SK-N-SH treated with all-trans-retinoic acid at 6 μM for 48 hours (cell line): ENCODE measurements at regions not wholly inside any gene's neighbourhood (a gene's known extent, or its start where the extent isn't known, plus 50 kb on each side); places are given as distances from the start of the nearest gene placed in this dataset.

Source experiments
- ATAC-seq: fragments of 200-7000 bp; cut with Tn5 transposase; 3 replicates; pipeline ENCODE4 v1.9.1; 2020; ENCODE audit warnings: mild to moderate bottlenecking, moderate library complexity
- ARNTL ChIP-seq: fragments of 450-650 bp; formaldehyde crosslinking; IDR thresholded peaks from 2 replicates; pipeline ENCODE4 v1.5.0; 2020; ENCODE audit warnings: low read depth, mild to moderate bottlenecking, moderate library complexity, borderline replicate concordance
- BACH2 ChIP-seq: fragments of 250-450 bp; sonication (Bioruptor Pico); IDR thresholded peaks from 2 replicates; pipeline ENCODE4 v1.9.0; 2021; ENCODE audit warnings: mild to moderate bottlenecking, borderline replicate concordance
- CSDC2 ChIP-seq: fragments of 250-450 bp; sonication (Bioruptor Pico); IDR thresholded peaks from 2 replicates; pipeline ENCODE4 v1.5.0; 2020; ENCODE audit warnings: mild to moderate bottlenecking, moderate library complexity
- ESRRG ChIP-seq: fragments of 250-450 bp; sonication (Bioruptor Pico); IDR thresholded peaks from 2 replicates; pipeline ENCODE4 v1.6.1; 2021; ENCODE audit warnings: mild to moderate bottlenecking
- GLIS3 ChIP-seq: fragments of 250-450 bp; sonication (Bioruptor Pico); IDR thresholded peaks from 2 replicates; pipeline ENCODE4 v1.5.0; 2020; ENCODE audit warnings: mild to moderate bottlenecking, moderate library complexity
- ISL1 ChIP-seq: fragments of 250-450 bp; sonication (Bioruptor Pico); IDR thresholded peaks from 2 replicates; pipeline ENCODE4 v2.1.2; 2022; ENCODE audit warnings: mild to moderate bottlenecking, moderate library complexity
- PATZ1 ChIP-seq: fragments of 250-450 bp; sonication (Bioruptor Pico); IDR thresholded peaks from 2 replicates; pipeline ENCODE4 v1.8.0; 2020; ENCODE audit warnings: mild to moderate bottlenecking, moderate library complexity, borderline replicate concordance
- POU6F1 ChIP-seq: fragments of 250-450 bp; sonication (Bioruptor Pico); IDR thresholded peaks from 2 replicates; pipeline ENCODE4 v1.8.0; 2021; ENCODE audit warnings: low read depth, mild to moderate bottlenecking, moderate library complexity, borderline replicate concordance
- PPARA ChIP-seq: fragments of 250-450 bp; sonication (Bioruptor Pico); IDR thresholded peaks from 2 replicates; pipeline ENCODE4 v1.5.0; 2020; ENCODE audit warnings: mild to moderate bottlenecking, borderline replicate concordance
- RARB ChIP-seq: fragments of 250-450 bp; sonication (Bioruptor Pico); IDR thresholded peaks from 2 replicates; pipeline ENCODE4 v1.8.0; 2021; ENCODE audit warnings: mild to moderate bottlenecking, moderate library complexity
- SNAI2 ChIP-seq: fragments of 250-450 bp; sonication (Bioruptor Pico); IDR thresholded peaks from 2 replicates; pipeline ENCODE4 v1.5.0; 2020; ENCODE audit warnings: mild to moderate bottlenecking, moderate library complexity
- TCF4 ChIP-seq: fragments of 250-450 bp; sonication (Bioruptor Pico); IDR thresholded peaks from 2 replicates; pipeline ENCODE4 v1.8.0; 2021; ENCODE audit warnings: mild to moderate bottlenecking, moderate library complexity, borderline replicate concordance
- TOX ChIP-seq: fragments of 250-450 bp; sonication (Bioruptor Pico); IDR thresholded peaks from 2 replicates; pipeline ENCODE4 v1.8.0; 2021; ENCODE audit warnings: mild to moderate bottlenecking, moderate library complexity, borderline replicate concordance
- TSHZ2 ChIP-seq: fragments of 250-450 bp; sonication (Bioruptor Pico); IDR thresholded peaks from 2 replicates; pipeline ENCODE4 v1.5.0; 2020; ENCODE audit warnings: mild to moderate bottlenecking, moderate library complexity
- ZC3H10 ChIP-seq: fragments of 250-450 bp; sonication (Bioruptor Pico); IDR thresholded peaks from 2 replicates; pipeline ENCODE4 v1.5.1; 2021; ENCODE audit warnings: mild to moderate bottlenecking, moderate library complexity
- ZFP3 ChIP-seq: fragments of 250-450 bp; sonication (Bioruptor Pico); IDR thresholded peaks from 2 replicates; pipeline ENCODE4 v1.5.0; 2020; ENCODE audit warnings: mild to moderate bottlenecking, moderate library complexity
- ZFP30 ChIP-seq: fragments of 450-650 bp; formaldehyde crosslinking; IDR thresholded peaks from 2 replicates; pipeline ENCODE4 v1.5.0; 2022; ENCODE audit warnings: mild to moderate bottlenecking, moderate library complexity
- ZNF565 ChIP-seq: fragments of 450-650 bp; formaldehyde crosslinking; conservative IDR thresholded peaks from 2 replicates; pipeline ENCODE4 v1.5.0; 2020; ENCODE audit warnings: low read depth, mild to moderate bottlenecking, moderate library complexity
- ZNF8 ChIP-seq: fragments of 450-650 bp; formaldehyde crosslinking; IDR thresholded peaks from 2 replicates; pipeline ENCODE4 v1.5.0; 2020; ENCODE audit warnings: mild to moderate bottlenecking, moderate library complexity
- TF ChIP-seq, protein P1 (sequence below): fragments of 250-450 bp; sonication (Bioruptor Pico); IDR thresholded peaks from 2 replicates; pipeline ENCODE4 v1.5.1; 2021; ENCODE audit warnings: mild to moderate bottlenecking, moderate library complexity

- ATAC-seq, result no peak
- no peak for TF ChIP-seq CSDC2 (CRISPR knock-in tag)
These were observed 1525.8 kb upstream of the GOT2 start for GRCh38 chr16:60259956-60260355.

- ATAC-seq, result no peak
- TF ChIP-seq, protein P1, sequence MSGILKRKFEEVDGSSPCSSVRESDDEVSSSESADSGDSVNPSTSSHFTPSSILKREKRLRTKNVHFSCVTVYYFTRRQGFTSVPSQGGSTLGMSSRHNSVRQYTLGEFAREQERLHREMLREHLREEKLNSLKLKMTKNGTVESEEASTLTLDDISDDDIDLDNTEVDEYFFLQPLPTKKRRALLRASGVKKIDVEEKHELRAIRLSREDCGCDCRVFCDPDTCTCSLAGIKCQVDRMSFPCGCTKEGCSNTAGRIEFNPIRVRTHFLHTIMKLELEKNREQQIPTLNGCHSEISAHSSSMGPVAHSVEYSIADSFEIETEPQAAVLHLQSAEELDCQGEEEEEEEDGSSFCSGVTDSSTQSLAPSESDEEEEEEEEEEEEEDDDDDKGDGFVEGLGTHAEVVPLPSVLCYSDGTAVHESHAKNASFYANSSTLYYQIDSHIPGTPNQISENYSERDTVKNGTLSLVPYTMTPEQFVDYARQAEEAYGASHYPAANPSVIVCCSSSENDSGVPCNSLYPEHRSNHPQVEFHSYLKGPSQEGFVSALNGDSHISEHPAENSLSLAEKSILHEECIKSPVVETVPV (CRISPR knock-in tag), result no peak
- no peak for TF ChIP-seq ZFP3 (CRISPR knock-in tag)
- no peak for TF ChIP-seq PATZ1
- no peak for TF ChIP-seq CSDC2 (CRISPR knock-in tag)
- TF ChIP-seq BACH2 (CRISPR knock-in tag), result no peak
- TF ChIP-seq SNAI2, result no peak
- TF ChIP-seq POU6F1, result no peak
- TF ChIP-seq RARB (CRISPR knock-in tag), result no peak
- TF ChIP-seq ISL1 (CRISPR knock-in tag), result no peak
- no peak for TF ChIP-seq ZNF8 (CRISPR knock-in tag)
- TF ChIP-seq ZC3H10, result no peak
- no peak for TF ChIP-seq GLIS3
These were observed 1512.0 kb upstream of the GOT2 start for GRCh38 chr16:60246086-60246485.

GRCh38 chr16:60241671-60242070 lies 1507.6 kb upstream of the GOT2 start:
- ATAC-seq, result no peak

DNA sequence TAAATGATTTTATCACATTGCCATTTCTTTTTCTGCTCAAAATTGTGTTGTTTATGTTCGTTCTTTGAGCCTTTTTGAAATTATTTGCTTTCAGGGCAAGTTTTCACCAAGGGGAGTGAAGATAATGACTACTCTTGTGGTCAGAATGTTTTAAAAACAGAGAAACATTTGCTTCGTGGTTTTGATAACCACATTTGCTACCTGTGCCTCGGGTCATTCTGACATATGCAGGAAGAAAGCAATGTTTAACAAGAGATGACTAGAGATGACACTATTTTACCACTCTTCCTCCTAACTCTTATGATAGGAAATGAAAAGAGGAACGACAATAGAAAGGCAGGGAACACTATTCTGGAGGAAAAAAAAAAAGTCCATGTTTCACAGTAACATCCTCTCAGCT lies 1496.5 kb upstream of the GOT2 start:
- TF ChIP-seq PPARA (CRISPR knock-in tag) (no peak), RARB (CRISPR knock-in tag) (no peak), TOX (CRISPR knock-in tag) (no peak), GLIS3 (no peak), ZNF565 (no peak), BACH2 (CRISPR knock-in tag) (no peak), ARNTL (CRISPR knock-in tag) (no peak), CSDC2 (CRISPR knock-in tag) (no peak), ZNF8 (CRISPR knock-in tag) (no peak), PATZ1 (no peak), ISL1 (CRISPR knock-in tag) (no peak), TSHZ2 (CRISPR knock-in tag) (no peak), SNAI2 (no peak), POU6F1 (no peak), ESRRG (no peak), ZC3H10 (no peak)
- TF ChIP-seq, protein P1 (CRISPR knock-in tag), result no peak
- ATAC-seq, result no peak

More at GRCh38 chr16:60241671-60242070, 1507.6 kb upstream of the GOT2 start:
- no peak for TF ChIP-seq TCF4 (CRISPR knock-in tag)
- no peak for TF ChIP-seq ZFP30 (CRISPR knock-in tag)
